OCI-LY1 (cell line): ENCODE measurements at regions not wholly inside any gene's neighbourhood (a gene's known extent, or its start where the extent isn't known, plus 50 kb on each side); places are given as distances from the start of the nearest gene placed in this dataset.

Source experiments
- H2AFZ ChIP-seq: fragments of 200-600 bp; sonication (generic), shearing (Covaris generic); 2 replicates; pipeline ENCODE4 v1.6.0; 2014; ENCODE audit warnings: antibody characterized with exemption, mild to moderate bottlenecking, low read length
- H3F3A ChIP-seq: fragments of 200-600 bp; sonication (generic), shearing (Covaris generic); 2 replicates; pipeline ENCODE4 v1.6.0; 2014; ENCODE audit warnings: mild to moderate bottlenecking, antibody characterized with exemption, low read length, moderate library complexity; ENCODE audit not compliant: insufficient read depth
- H3K27ac ChIP-seq: fragments of 200-600 bp; sonication (generic); 2 replicates; pipeline ENCODE4 v1.5.1; 2014; ENCODE audit warnings: low read length, mixed run types, mild to moderate bottlenecking, low read depth; ENCODE audit not compliant: poor library complexity, severe bottlenecking
- H3K27me3 ChIP-seq: fragments of 200-600 bp; sonication (generic); 2 replicates; pipeline ENCODE4 v1.6.0; 2014; ENCODE audit warnings: antibody characterized with exemption, mild to moderate bottlenecking, low read length, moderate library complexity; ENCODE audit not compliant: insufficient read depth
- H3K36me3 ChIP-seq: fragments of 200-600 bp; sonication (generic); 2 replicates; pipeline ENCODE4 v1.6.1; 2014; ENCODE audit warnings: mild to moderate bottlenecking, antibody characterized with exemption, low read length, moderate library complexity, mixed read lengths; ENCODE audit not compliant: insufficient read depth
- H3K4me1 ChIP-seq: fragments of 200-600 bp; sonication (generic); 2 replicates; pipeline ENCODE4 v1.5.1; 2014; ENCODE audit warnings: mild to moderate bottlenecking, low read length, moderate library complexity; ENCODE audit not compliant: insufficient read depth, severe bottlenecking
- H3K4me2 ChIP-seq: fragments of 200-600 bp; sonication (generic), shearing (Covaris generic); 2 replicates; pipeline ENCODE4 v1.6.1; 2014; ENCODE audit warnings: low read length
- H3K4me3 ChIP-seq: fragments of 200-600 bp; sonication (generic); 2 replicates; pipeline ENCODE4 v1.5.1; 2014; ENCODE audit warnings: low read length, low read depth, mild to moderate bottlenecking, mixed read lengths; ENCODE audit not compliant: poor library complexity, severe bottlenecking
- H3K79me2 ChIP-seq: fragments of 200-600 bp; shearing (Covaris generic); 2 replicates; pipeline ENCODE4 v1.6.1; 2016; ENCODE audit warnings: mixed run types, low read length, mixed read lengths; ENCODE audit not compliant: insufficient read depth
- H3K9ac ChIP-seq: fragments of 200-600 bp; sonication (generic), shearing (Covaris generic); 2 replicates; pipeline ENCODE4 v1.6.1; 2014; ENCODE audit warnings: mild to moderate bottlenecking, low read length, mixed read lengths
- H3K9me2 ChIP-seq: fragments of 200-600 bp; sonication (generic), shearing (Covaris generic); 2 replicates; pipeline ENCODE4 v1.6.1; 2014; ENCODE audit warnings: low read depth, mild to moderate bottlenecking, low read length, mixed read lengths
- H3K9me3 ChIP-seq: fragments of 200-600 bp; shearing (Covaris generic); 2 replicates; pipeline ENCODE4 v1.6.1; 2014; ENCODE audit warnings: low read length, mixed read lengths
- H4K20me1 ChIP-seq: fragments of 200-600 bp; sonication (generic), shearing (Covaris generic); 2 replicates; pipeline ENCODE4 v1.6.0; 2016; ENCODE audit warnings: mild to moderate bottlenecking, low read length; ENCODE audit not compliant: insufficient read depth
- EZH2 ChIP-seq: fragments of 200-600 bp; sonication (generic), shearing (Covaris generic); IDR thresholded peaks from 2 replicates; pipeline ENCODE4 v1.8.0; 2017; ENCODE audit warnings: borderline replicate concordance, mixed run types, mild to moderate bottlenecking, antibody characterized with exemption, low read length, moderate library complexity, mixed read lengths
- TF ChIP-seq, protein P1 (sequence below): fragments of 200-600 bp; sonication (generic), shearing (Covaris generic); IDR thresholded peaks from 2 replicates; pipeline ENCODE4 v1.5.1; 2017; ENCODE audit warnings: mild to moderate bottlenecking, antibody characterized with exemption, low read length, moderate library complexity, mixed read lengths

DNA sequence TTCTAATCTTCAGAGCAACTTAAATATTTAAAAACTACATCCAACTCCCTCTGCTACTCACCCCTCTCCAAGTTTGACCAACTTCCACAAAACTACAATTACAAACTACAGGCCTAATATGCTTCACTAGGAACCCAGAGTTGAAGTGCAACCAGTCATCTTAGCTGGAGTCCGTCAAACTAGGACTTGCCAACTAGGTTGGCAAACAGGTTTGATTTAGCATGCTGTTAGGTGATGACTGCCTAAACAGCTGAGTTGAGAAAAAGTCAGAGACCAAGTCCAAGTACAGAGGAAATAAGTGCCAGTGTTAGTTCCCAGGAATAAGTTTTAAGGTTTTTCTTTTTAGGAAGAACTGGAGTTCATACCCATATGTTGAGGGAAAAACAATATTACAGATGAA, 1109.0 kb downstream of the TUSC7 start:
- H4K20me1 ChIP-seq: no peaks in the 10 kb centered on the region
- H3K36me3 ChIP-seq: no peaks in the 10 kb centered on the region
- H3F3A ChIP-seq: no peaks in the 10 kb centered on the region
- no peak for TF ChIP-seq EZH2
- TF ChIP-seq, protein P1, sequence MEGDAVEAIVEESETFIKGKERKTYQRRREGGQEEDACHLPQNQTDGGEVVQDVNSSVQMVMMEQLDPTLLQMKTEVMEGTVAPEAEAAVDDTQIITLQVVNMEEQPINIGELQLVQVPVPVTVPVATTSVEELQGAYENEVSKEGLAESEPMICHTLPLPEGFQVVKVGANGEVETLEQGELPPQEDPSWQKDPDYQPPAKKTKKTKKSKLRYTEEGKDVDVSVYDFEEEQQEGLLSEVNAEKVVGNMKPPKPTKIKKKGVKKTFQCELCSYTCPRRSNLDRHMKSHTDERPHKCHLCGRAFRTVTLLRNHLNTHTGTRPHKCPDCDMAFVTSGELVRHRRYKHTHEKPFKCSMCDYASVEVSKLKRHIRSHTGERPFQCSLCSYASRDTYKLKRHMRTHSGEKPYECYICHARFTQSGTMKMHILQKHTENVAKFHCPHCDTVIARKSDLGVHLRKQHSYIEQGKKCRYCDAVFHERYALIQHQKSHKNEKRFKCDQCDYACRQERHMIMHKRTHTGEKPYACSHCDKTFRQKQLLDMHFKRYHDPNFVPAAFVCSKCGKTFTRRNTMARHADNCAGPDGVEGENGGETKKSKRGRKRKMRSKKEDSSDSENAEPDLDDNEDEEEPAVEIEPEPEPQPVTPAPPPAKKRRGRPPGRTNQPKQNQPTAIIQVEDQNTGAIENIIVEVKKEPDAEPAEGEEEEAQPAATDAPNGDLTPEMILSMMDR: no peak
- no peaks in the 10 kb centered on the region for H3K79me2 ChIP-seq
- H3K4me1 ChIP-seq: no peaks in the 10 kb centered on the region
- H3K4me3 ChIP-seq: no peak overlapping the region
- H3K27ac ChIP-seq: no peak overlapping the region
- H3K9me3 ChIP-seq: no peaks in the 10 kb centered on the region
- no peaks in the 10 kb centered on the region for H3K27me3 ChIP-seq
- H2AFZ ChIP-seq: no peak overlapping the region
- no peak overlapping the region for H3K9ac ChIP-seq
- H3K4me2 ChIP-seq: no peak overlapping the region
- no peaks in the 10 kb centered on the region for H3K9me2 ChIP-seq

DNA sequence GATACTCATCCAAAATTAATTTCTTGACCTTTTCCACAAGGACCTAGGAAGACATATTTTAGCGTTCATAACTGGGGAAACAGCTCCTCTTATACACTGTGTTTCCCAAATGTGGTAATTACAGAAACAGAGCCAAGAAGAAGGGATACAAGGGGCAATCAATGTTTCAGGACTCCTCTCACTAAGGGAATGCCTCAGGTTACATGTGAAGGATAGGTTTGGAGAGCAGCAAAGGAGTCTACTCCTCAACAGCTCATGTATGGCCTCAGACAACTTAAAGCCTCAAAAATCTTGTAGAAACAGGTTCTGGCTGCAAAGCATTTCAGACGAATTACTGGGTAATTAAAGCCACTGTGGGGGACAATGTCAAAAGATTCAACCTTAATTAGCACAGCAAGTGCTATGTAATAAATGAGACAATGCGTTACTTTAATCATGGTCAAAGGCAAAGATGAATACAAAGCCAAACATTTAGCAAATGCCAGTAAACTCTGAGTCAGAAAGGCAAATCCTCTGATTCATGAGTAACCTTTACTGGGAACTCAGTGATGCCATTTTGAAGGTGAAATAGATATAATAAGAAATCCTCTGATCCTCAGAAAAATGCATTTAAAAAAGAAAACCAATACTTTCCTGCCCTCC, 1111.2 kb downstream of the TUSC7 start:
- no peak overlapping the region for H2AFZ ChIP-seq
- H4K20me1 ChIP-seq: no peaks in the 10 kb centered on the region
- no peaks in the 10 kb centered on the region for H3K36me3 ChIP-seq
- H3K4me3 ChIP-seq: no peak overlapping the region
- no peaks in the 10 kb centered on the region for H3K4me1 ChIP-seq
- no peaks in the 10 kb centered on the region for H3K27me3 ChIP-seq
- H3F3A ChIP-seq: no peaks in the 10 kb centered on the region
- no peak overlapping the region for H3K27ac ChIP-seq
- H3K9me2 ChIP-seq: no peaks in the 10 kb centered on the region
- H3K79me2 ChIP-seq: no peaks in the 10 kb centered on the region
- TF ChIP-seq, protein P1: no peak
- H3K4me2 ChIP-seq: no peak overlapping the region
- no peaks in the 10 kb centered on the region for H3K9me3 ChIP-seq
- no peak overlapping the region for H3K9ac ChIP-seq

DNA sequence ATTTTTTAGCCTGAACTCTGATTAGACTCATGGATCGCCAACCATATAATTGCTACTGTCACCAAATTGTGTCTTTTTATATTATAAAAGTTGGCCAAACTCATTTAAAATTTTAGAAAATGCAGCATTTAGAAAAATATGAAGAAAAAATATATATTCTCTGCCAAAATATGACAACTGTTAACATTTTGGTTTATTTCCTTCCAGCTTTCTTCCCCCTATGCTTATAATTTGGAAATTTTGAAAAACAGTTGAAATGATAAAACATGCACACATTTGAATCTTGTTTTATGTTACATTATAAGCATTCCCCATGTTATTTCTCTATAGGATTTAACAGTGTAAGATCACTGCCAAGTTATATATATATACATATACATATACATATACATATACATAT, 1112.8 kb downstream of the TUSC7 start:
- TF ChIP-seq, protein P1: no peak
- TF ChIP-seq EZH2: no peak
- H3K79me2 ChIP-seq: no peaks in the 10 kb centered on the region
- no peak overlapping the region for H3K4me3 ChIP-seq
- no peak overlapping the region for H3K27ac ChIP-seq
- H2AFZ ChIP-seq: no peak overlapping the region
- H3K4me2 ChIP-seq: no peak overlapping the region
- H3K9me3 ChIP-seq: no peaks in the 10 kb centered on the region
- no peaks in the 10 kb centered on the region for H3F3A ChIP-seq
- no peaks in the 10 kb centered on the region for H3K27me3 ChIP-seq
- no peaks in the 10 kb centered on the region for H3K36me3 ChIP-seq
- no peaks in the 10 kb centered on the region for H3K4me1 ChIP-seq
- no peak overlapping the region for H3K9ac ChIP-seq
- no peaks in the 10 kb centered on the region for H3K9me2 ChIP-seq
- H4K20me1 ChIP-seq: no peaks in the 10 kb centered on the region
